ENCODE measurements at regions not wholly inside any gene's neighbourhood (a gene's known extent, or its start where the extent isn't known, plus 50 kb on each side); places are given as distances from the start of the nearest gene placed in this dataset.

DNA sequence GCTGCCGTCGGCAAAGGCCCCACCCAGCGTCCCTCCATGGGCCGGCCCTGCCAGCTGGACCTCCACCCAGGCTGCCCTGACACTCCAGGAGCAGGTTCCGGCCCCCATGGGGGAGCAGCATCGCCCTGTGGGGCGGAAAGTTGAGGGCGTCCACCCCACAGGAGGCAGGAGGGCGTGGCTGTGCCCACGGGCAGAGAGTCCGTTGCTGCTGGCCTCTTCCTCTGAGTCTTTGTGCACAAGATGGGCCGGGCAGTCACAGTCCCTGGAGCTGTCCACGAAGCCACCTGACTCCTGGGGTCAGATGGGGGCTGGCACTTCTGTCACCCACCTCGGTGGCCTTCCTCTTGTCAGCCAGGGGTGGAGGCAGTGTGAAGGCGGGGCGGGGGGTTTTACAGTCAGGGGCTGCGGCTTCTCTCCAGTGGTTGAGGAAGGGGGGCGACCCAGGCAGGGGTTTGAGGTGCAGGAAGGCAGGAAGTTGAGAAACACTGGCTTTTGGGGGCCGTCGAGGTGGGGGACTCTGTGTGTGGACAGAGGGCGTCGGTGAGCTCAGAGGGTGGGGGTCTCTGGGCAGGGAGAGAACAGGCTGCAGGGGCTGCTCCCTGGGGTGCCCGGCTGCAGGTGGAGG is 67.2 kb upstream of the TTC34 start:
- no peak overlapping the region for H3K27ac ChIP-seq (ENCODE audit: low read depth, low read length, poor library complexity, severe bottlenecking)
- no peak overlapping the region for H3K4me2 ChIP-seq (ENCODE audit: low read length)
- H3K9me3 ChIP-seq (ENCODE audit: low read length), result 0 out of 2 replicates have a peak, but pooled peaks cover 3% of the 10 kb centered on the region

DNA sequence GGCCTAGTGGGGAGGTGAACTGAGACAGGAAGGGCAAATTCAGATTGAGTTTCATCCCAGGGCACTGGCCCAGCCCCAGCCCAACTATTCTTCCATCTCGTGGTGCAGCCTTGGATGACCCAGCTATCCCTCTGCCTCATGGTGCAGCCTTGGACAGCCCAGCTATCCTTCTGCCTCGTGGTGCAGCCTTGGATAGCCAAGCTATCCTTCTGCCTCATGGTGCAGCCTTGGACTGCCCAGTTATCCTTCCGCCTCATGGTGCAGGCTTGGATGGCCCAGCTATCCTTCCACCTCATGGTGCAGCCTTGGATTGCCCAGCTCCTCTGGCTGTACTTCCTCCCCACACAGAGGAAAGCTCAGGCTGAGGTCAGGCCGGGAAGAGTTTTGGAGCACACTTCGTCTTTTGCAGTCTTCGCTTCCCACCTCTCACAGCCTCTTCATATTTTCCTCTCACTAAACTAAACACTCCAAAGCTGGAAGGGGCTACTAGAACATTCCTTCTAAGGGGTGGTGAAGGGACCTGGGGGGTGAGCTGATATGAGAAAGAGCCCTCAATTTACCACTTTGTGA is 69.8 kb upstream of the TTC34 start:
- Histone ChIP-seq H3F3A (ENCODE audit: insufficient read depth, low read length) (no peaks in the 10 kb centered on the region), H3K4me1 (ENCODE audit: insufficient read depth, low read length, severe bottlenecking) (no peaks in the 10 kb centered on the region), H3K27ac (ENCODE audit: low read depth, low read length, poor library complexity, severe bottlenecking) (no peak overlapping the region), H3K4me2 (ENCODE audit: low read length) (no peak overlapping the region), H4K20me1 (ENCODE audit: insufficient read depth, low read length) (no peaks in the 10 kb centered on the region), H3K36me3 (ENCODE audit: insufficient read depth, low read length) (no peaks in the 10 kb centered on the region), H3K9me2 (ENCODE audit: low read depth, low read length) (no peaks in the 10 kb centered on the region), H3K9me3 (ENCODE audit: low read length) (0 out of 2 replicates have a peak, but pooled peaks cover 3% of the 10 kb centered on the region), H3K79me2 (ENCODE audit: insufficient read depth, low read length) (no peaks in the 10 kb centered on the region), H3K27me3 (ENCODE audit: insufficient read depth, low read length) (no peaks in the 10 kb centered on the region; the same call in 1 of the 2 replicates), H3K9ac (ENCODE audit: low read length) (no peak overlapping the region), H3K4me3 (ENCODE audit: low read depth, low read length, poor library complexity, severe bottlenecking) (no peak overlapping the region), H2AFZ (ENCODE audit: low read length) (no peak overlapping the region)
- TF ChIP-seq EZH2 (IDR thresholded peaks at IDR 0.05; ENCODE audit: borderline replicate concordance, low read length), result no peak
- TF ChIP-seq, protein P1, sequence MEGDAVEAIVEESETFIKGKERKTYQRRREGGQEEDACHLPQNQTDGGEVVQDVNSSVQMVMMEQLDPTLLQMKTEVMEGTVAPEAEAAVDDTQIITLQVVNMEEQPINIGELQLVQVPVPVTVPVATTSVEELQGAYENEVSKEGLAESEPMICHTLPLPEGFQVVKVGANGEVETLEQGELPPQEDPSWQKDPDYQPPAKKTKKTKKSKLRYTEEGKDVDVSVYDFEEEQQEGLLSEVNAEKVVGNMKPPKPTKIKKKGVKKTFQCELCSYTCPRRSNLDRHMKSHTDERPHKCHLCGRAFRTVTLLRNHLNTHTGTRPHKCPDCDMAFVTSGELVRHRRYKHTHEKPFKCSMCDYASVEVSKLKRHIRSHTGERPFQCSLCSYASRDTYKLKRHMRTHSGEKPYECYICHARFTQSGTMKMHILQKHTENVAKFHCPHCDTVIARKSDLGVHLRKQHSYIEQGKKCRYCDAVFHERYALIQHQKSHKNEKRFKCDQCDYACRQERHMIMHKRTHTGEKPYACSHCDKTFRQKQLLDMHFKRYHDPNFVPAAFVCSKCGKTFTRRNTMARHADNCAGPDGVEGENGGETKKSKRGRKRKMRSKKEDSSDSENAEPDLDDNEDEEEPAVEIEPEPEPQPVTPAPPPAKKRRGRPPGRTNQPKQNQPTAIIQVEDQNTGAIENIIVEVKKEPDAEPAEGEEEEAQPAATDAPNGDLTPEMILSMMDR (IDR thresholded peaks at IDR 0.05; ENCODE audit: low read length), result no peak

More for the DNA sequence above, 67.2 kb upstream of the TTC34 start:
- H3K9ac ChIP-seq (ENCODE audit: low read length), result no peak overlapping the region
- TF ChIP-seq, protein P1 (IDR thresholded peaks at IDR 0.05; ENCODE audit: low read length), result no peak
- TF ChIP-seq EZH2 (IDR thresholded peaks at IDR 0.05; ENCODE audit: borderline replicate concordance, low read length), result no peak
- no peaks in the 10 kb centered on the region for H3K79me2 ChIP-seq (ENCODE audit: insufficient read depth, low read length)
- H2AFZ ChIP-seq (ENCODE audit: low read length), result no peak overlapping the region
- no peak overlapping the region for H3K4me3 ChIP-seq (ENCODE audit: low read depth, low read length, poor library complexity, severe bottlenecking)
- no peaks in the 10 kb centered on the region for H3K9me2 ChIP-seq (ENCODE audit: low read depth, low read length)
- H3K36me3 ChIP-seq (ENCODE audit: insufficient read depth, low read length), result no peaks in the 10 kb centered on the region
- no peaks in the 10 kb centered on the region for H3F3A ChIP-seq (ENCODE audit: insufficient read depth, low read length)
- no peaks in the 10 kb centered on the region for H4K20me1 ChIP-seq (ENCODE audit: insufficient read depth, low read length)
- H3K4me1 ChIP-seq (ENCODE audit: insufficient read depth, low read length, severe bottlenecking), result no peaks in the 10 kb centered on the region
- H3K27me3 ChIP-seq (ENCODE audit: insufficient read depth, low read length), result no peaks in the 10 kb centered on the region; the same call in 1 of the 2 replicates

DNA sequence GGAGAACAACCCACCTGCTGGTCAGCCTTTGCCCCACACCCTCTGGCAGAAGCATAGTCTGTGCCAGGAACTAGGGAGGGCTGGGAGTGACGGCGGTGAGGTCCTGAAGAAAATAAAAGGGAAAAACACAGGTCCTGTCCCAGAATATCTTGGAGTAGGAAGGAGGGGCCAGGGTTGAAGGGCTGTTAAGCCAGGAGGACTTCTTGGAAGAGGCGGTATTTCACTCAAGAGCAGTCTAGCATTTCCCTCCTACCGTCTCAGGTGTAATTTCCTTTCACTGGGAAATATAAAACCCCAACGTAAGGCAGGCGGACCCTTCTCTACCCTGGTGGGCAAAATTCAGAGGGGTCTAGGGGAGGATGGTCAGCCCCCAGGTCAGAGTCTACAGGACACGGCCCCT is 72.7 kb upstream of the TTC34 start:
- H3K36me3 ChIP-seq (ENCODE audit: insufficient read depth, low read length), result no peaks in the 10 kb centered on the region
- H3F3A ChIP-seq (ENCODE audit: insufficient read depth, low read length), result no peaks in the 10 kb centered on the region
- no peak overlapping the region for H3K4me3 ChIP-seq (ENCODE audit: low read depth, low read length, poor library complexity, severe bottlenecking)
- H3K9me2 ChIP-seq (ENCODE audit: low read depth, low read length), result no peaks in the 10 kb centered on the region
- no peaks in the 10 kb centered on the region for H3K79me2 ChIP-seq (ENCODE audit: insufficient read depth, low read length)
- no peak overlapping the region for H2AFZ ChIP-seq (ENCODE audit: low read length)
- TF ChIP-seq EZH2 (IDR thresholded peaks at IDR 0.05; ENCODE audit: borderline replicate concordance, low read length), result no peak
- TF ChIP-seq, protein P1 (IDR thresholded peaks at IDR 0.05; ENCODE audit: low read length), result no peak
- no peaks in the 10 kb centered on the region for H3K4me1 ChIP-seq (ENCODE audit: insufficient read depth, low read length, severe bottlenecking)
- H3K27ac ChIP-seq (ENCODE audit: low read depth, low read length, poor library complexity, severe bottlenecking), result no peak overlapping the region
- no peak overlapping the region for H3K4me2 ChIP-seq (ENCODE audit: low read length)
- H3K9me3 ChIP-seq (ENCODE audit: low read length), result 0 out of 2 replicates have a peak, but pooled peaks cover 3% of the 10 kb centered on the region
- no peaks in the 10 kb centered on the region; the same call in 1 of the 2 replicates for H3K27me3 ChIP-seq (ENCODE audit: insufficient read depth, low read length)
- no peak overlapping the region for H3K9ac ChIP-seq (ENCODE audit: low read length)
- no peaks in the 10 kb centered on the region for H4K20me1 ChIP-seq (ENCODE audit: insufficient read depth, low read length)

Measured in OCI-LY1 (cell line).